ENCODE measurements at regions not wholly inside any gene's neighbourhood (a gene's known extent, or its start where the extent isn't known, plus 50 kb on each side); places are given as distances from the start of the nearest gene placed in this dataset.
A peak's percentile ranks its signal among the peaks of the same experiment; 100 is the strongest.

DNA sequence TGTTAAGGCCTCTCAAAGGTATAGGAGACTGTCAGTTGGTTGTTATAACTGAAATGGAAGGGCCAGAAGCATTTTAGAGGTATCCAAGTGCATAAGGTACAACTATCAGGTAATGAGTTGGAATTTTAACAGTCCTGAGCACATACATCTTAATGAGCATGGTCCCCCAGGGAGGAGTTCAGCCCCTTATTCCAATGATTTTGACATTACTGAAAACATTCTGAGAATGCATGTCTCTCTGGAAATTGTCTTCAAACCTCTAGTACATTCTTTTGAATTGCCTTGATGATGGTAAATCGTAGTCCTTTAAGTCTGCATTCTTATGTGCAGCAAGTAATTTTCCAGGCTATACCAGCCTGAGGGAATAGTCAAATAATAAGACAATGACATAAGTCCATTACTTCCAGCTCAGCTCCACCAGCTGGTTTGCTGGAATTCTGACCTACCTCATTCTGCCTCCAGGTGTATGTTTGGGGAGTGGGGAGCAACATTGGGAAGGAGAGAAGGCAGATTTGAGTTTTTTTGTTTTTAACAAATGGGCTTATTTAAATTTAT lies 239.2 kb downstream of the MSRB3 start:
- no peak for DNase-seq
- in situ Hi-C loops (cut with MboI; ENCODE audit: low pct_unique_long_range_greater_than_20kb, low sequenced_read_pairs): no loop called here

DNA sequence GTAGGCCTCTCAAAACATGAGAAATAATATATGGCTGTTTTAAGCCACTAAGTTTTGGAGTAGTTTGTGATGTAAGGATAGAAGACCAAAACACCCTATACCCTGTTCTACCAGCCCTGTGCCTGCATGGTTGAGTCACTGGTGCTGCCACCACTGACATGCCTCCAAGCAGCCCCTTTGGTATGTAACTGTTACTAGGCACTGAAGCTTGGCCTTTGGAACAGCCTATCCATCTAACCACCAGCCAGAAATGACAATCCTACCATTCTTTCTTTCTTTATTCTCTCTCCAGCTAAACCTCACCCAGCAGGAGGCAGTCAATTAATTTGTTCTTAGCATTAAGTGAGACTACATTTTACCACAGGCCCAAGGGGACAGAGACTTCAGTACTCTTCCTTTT lies 240.3 kb downstream of the MSRB3 start:
- in situ Hi-C loops (cut with MboI; ENCODE audit: low pct_unique_long_range_greater_than_20kb, low sequenced_read_pairs): no loop called here
- no peak for DNase-seq

DNA sequence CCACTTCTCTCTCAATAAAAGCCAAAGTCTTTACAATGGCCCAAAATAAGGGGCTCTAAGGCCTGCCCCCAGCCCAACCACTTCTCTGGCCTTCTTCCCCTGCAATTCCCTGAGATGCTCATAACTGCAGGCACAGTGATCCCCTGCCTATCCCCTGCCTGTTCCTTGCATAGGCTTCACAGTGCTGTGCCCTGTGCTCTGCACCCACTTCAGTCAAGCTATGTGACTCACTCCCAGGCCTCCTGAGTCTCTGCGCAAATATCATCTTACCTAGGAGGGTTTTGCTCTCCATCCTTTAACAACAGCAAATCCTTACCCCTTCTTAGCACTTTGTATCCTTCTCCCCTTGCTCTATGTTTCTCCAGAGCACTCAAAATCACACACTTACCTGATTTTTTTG lies 242.2 kb downstream of the MSRB3 start:
- in situ Hi-C loops (cut with MboI; ENCODE audit: low pct_unique_long_range_greater_than_20kb, low sequenced_read_pairs): no loop called here
- DNase-seq: no peak

DNA sequence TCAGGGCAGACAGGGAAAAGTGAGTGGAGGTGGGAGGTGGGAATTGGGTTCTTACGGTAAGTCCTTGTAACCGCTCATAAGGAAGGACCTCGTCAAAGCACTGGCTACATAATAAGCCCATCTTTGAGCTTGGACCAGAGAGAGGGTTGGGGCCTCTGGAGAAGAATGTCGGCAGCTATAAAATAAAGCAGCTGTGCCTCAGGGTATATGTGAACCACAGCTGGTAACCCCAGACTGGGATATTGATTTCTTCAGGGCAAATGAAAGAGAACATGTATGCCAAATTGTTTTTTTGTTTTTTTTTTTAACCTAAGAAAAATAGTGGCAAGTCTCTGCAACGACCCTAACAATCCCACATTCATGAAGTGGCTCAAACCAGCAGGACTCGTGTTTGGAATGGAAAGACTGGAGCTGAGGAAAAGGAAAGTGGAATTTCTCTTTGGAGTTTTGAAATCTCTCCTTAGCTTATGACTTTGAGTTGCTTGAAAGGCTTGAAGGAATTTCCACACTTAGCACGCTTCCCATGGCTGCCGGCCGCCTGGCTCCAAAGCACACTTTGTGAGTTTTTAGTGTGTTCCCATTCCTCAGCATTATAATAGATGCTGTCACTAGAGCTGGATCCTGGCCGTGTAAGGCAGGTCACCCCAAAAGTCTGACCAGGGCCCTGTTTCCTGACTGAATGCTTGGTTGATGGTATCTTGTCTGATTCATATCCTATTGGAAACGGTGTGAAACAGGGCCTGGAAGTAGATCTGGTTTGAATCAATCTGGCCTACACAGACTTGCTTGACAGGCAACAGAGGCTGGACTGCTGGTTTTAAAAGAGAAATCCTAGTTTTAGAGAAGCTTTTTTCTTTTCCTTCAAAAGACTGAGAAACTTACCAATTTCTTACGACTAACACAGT lies 244.7 kb downstream of the MSRB3 start:
- no peak for DNase-seq
- in situ Hi-C loops (cut with MboI; ENCODE audit: low pct_unique_long_range_greater_than_20kb, low sequenced_read_pairs): no loop called here

DNA sequence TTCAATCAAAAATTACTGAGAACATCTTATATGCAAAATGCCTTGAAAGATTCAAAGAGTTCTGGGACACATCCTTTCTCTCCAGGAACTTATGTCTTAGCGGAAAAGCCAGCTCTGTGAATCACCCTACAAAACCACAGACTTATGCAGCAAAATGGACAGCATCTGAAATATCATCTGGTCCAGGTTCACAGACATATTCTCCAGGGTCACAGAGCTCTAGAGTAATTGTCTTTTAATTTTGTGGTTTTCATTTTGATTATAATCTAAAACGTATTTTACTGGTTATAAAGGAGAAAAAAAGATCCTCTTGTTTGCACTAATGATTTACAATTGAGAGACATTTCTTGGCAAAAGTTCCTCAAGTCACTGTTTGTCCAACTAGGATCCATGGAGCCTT lies 246.2 kb downstream of the MSRB3 start:
- in situ Hi-C loops (cut with MboI; ENCODE audit: low pct_unique_long_range_greater_than_20kb, low sequenced_read_pairs): no loop called here
- no peak for DNase-seq

DNA sequence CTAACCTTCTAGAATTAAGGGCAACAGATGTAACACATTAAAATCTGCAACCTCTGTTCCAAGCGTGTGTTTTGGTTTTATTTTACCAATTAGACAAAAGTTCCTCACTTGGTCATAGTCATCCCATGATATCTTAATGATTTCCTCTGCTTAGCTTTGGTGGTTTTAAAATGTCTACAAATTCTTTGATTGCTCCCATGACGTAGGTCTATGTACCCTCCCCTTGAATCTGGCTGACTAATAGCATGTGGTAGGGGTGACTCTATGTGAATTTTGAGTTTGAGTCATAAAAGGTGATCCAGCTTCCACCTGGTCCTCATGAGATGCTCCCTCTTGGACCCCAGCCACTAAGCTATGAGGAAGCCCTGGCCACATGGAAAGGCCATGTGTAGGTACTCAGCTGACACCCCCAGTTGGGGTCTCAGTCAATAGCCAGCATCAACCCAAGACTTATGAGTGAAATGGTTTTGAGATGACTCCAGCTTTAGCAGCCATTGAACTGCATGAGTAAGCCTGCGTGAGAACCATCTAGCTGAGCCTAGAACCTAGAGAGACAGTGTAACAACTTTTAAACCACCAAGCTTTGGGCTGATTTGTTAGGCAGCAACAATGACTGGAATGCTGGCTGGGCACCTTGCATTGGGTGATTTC lies 247.1 kb downstream of the MSRB3 start:
- in situ Hi-C loops (cut with MboI; ENCODE audit: low pct_unique_long_range_greater_than_20kb, low sequenced_read_pairs): no loop called here
- DNase-seq: no peak

DNA sequence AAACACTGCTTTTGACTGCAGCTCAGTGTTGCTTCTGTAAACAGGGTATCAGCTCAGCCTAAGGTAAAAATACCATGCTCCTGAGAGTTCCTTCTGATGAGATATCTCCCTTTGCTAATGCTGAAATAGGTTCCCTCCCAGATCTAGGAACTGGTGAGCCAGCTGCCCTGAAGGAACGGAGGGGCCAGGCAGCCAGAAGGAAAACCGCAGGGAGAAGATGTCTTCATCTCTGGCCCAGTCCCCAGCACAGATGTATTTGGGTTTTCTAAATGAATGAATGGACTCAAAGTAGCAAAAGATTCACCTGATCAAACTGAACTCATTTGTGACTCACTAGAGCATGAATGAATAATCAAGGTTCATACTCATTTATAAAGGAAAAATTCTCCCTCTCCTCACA lies 247.8 kb downstream of the MSRB3 start:
- DNase-seq: no peak
- in situ Hi-C loops (cut with MboI; ENCODE audit: low pct_unique_long_range_greater_than_20kb, low sequenced_read_pairs): no loop called here

DNA sequence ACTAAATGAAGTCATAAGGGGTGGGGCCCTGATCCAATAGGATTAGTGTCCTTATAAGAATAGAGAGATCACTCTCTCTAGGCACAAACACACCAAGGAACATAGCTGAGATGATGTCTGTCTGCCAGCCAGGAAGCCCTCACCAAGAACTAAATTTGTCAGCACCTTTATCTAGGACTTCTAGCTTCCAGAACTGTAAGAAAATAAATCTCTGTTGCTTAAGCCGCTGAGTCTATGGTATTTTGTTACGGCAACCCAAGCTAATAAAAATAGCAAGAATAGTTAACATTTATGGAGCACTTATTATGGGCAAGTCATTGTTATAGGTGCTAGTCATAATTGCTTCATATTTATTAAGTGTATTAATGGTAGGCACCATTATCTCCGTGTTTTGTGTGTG lies 249.6 kb downstream of the MSRB3 start:
- DNase-seq: no peak
- in situ Hi-C loops (cut with MboI; ENCODE audit: low pct_unique_long_range_greater_than_20kb, low sequenced_read_pairs): no loop called here

DNA sequence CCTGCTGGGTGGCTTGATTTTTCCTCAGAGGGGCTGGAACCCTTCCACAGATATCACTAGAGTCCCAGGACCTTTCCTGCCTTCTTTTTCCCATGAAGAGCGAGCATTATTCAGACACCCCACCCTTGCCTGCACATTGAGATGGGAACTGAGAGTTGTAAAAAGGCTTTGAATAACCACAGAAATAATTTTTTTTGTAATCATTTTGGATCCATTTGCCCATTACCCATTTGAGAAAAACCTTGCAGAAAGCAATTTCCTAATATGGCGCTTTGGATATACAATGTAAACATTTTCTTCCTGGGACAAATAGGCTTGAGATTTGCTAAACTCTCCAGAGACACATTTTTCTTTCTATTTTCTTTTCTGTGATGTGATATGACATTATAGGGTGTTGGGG lies 250.6 kb downstream of the MSRB3 start:
- no peak for DNase-seq
- in situ Hi-C loops (cut with MboI; ENCODE audit: low pct_unique_long_range_greater_than_20kb, low sequenced_read_pairs): no loop called here

DNA sequence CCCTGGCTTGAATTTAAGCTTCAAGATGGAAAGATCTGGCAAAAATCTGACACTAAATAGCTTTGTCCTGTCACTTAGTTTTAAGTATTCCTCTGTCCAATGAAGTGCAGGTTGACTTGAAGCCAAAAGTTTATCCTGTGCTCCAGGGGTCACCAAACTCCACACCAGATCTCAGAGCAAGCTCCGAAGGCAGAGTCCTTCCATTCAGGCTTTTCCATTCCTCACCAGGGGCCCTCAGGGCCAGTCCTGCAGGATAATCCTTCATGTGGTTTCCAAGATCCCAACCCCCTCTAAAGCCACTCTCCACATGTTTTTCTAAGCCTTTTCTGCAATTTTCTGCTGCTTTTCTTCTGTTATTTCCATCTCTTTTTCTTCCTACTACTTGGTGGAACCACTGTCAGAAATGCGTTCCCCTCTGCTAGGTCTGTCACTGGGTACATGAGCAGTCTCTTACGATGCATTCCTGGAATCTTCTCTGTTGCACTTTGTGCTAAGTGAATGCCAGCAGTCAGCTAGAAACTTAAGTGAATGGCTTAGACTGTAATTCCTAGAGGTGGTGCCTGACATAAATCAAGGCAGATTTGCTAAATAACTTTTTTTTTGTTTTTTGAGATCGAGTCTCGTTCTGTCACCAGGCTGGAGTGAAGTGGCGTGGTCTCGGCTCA lies 251.4 kb downstream of the MSRB3 start:
- no peak for DNase-seq
- in situ Hi-C loops (cut with MboI; ENCODE audit: low pct_unique_long_range_greater_than_20kb, low sequenced_read_pairs): no loop called here

DNA sequence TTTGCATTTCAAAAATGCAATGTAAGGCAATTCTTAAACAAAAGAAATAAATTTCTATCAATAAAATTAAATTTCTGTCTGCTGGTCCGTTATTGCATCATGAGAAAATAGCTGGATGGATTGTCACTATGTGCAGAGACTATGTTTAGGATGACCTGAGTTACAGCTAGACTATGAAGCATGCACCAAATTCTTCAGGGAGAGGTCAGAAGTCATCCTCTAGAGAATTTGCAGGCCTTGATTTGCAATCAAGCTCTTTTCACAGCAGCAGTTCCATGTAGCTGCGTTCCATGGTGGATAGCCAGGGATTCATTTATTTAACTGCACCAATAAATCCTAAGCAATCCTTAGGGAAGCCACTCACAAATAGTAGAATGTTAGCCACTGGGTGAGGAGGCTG lies 253.7 kb downstream of the MSRB3 start:
- in situ Hi-C loops (cut with MboI; ENCODE audit: low pct_unique_long_range_greater_than_20kb, low sequenced_read_pairs): no loop called here

DNA sequence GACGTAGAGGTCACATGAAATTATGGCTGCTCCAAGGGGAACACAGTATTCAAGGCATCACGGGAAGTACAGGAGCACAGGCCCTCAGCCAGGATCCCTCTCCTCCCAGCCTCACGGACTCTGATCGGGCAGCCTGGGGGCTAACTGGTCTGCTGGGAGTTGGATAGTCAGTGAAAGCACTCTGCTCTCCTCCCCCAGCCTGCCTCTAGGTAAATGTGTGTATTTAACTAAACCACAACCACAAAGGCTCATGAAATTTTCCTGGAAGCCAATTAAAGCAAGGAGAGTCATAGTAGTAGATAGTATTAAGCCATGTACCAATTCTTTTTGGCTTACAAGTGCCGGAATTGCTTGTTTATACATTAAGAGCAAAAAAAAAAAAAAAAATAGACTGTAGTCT lies 254.3 kb downstream of the MSRB3 start:
- DNase-seq: peak; percentile 66
- in situ Hi-C loops (cut with MboI; ENCODE audit: low pct_unique_long_range_greater_than_20kb, low sequenced_read_pairs): no loop called here

More for the DNA sequence above, 253.7 kb downstream of the MSRB3 start:
- no peak for DNase-seq

DNA sequence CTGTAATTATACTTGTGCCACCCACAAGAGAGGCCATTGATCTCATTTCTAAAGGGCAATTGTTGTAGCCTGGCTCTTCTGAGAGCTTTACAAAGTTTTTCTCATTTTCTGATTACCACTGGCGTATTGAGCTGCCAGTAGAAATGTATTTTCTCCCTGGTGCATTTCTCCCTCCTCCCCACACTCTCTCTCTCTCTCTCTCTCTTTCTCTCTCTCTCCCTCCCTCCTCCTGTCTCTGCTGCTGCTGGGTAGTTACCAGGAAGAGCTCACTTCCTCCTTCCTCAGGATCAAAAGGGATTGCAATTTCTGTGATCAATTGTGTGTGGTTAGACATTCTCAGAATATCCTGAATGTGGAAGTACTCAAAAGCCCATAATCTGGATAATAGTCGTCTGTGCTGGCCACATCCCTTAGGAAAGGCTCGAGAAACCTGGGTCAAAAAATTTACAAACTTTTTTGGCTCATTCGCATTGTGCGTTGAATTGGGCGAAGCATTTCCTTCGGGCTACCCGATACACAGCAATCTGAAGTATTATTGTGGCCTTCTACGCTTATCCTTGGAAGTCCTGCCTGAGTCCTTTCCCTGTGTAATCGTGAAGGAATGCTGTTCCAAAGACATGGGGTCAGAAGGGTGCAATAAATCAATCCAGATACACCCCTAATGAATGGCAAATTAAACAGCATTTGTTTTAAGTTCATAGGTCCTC lies 254.8 kb downstream of the MSRB3 start:
- in situ Hi-C loops (cut with MboI; ENCODE audit: low pct_unique_long_range_greater_than_20kb, low sequenced_read_pairs): no loop called here
- peak; percentile 54 for DNase-seq

DNA sequence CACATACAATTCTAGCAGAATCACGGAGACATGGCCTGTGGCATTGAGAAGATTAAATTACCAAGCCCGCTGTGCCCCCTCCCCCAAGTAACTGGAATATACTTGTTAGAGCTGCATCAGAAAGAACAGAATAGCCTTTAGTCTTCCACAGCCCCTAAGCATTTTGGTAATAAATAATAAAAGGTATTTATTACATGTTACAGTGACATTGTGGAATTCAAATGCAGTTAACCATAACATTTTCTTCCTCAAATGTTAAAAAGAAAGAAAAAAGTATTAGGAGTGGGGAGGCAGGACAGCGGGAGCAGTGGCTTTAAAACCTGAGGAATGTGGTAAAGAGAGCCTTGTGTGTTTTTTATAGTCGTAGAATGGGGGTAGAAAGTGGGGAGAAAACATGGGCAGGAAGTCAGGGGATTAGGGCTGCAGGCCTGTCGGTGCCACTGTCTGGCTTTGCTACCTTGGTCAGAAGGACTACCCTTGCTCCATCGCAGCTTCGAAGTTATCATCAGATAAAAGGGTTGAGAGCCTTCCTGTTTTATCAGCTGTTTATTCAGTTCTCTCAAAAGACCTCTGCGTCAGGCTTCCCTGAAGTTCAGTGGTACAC lies 255.9 kb downstream of the MSRB3 start:
- DNase-seq: peak; percentile 14
- in situ Hi-C loops (cut with MboI; ENCODE audit: low pct_unique_long_range_greater_than_20kb, low sequenced_read_pairs): no loop called here

DNA sequence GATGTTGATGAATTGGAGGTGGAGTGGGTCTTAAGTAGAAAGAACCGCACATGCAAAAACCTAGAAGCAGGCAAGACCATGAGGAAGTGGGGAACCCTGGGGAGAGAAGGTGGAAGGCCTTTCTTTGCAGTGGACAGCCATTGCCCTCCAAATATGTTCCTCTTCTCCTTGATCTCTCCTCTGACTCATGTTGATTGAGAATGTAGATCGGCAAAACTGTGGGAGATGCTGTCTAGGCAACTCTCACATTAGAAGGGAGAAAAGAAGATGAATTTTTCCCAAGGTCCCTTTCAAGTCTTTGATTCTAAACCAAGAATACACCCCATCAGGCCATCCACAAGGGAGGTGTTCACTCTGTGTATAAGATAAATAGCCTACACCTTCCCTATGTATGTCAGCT lies 257.5 kb downstream of the MSRB3 start:
- no peak for DNase-seq
- in situ Hi-C loops (cut with MboI; ENCODE audit: low pct_unique_long_range_greater_than_20kb, low sequenced_read_pairs): no loop called here

DNA sequence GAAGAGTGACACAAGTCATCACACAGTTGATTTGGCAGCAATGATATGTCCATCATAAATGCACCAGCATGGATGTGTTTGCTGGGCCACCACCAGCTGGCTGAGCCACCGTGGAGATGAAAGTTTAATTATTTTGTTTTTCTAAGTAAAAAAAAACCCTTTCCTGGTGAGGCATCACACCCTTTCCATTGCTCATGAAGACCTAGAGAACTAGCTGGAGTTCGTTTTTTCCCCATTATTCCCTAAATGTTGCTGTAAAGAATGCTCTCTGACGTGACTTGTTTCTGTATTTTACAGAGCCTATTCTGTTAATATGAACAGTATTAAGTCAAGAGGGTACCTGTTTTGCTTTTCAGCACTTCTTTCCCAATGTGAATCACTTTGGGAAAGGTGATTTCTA lies 257.9 kb downstream of the MSRB3 start:
- in situ Hi-C loops (cut with MboI; ENCODE audit: low pct_unique_long_range_greater_than_20kb, low sequenced_read_pairs): no loop called here

DNA sequence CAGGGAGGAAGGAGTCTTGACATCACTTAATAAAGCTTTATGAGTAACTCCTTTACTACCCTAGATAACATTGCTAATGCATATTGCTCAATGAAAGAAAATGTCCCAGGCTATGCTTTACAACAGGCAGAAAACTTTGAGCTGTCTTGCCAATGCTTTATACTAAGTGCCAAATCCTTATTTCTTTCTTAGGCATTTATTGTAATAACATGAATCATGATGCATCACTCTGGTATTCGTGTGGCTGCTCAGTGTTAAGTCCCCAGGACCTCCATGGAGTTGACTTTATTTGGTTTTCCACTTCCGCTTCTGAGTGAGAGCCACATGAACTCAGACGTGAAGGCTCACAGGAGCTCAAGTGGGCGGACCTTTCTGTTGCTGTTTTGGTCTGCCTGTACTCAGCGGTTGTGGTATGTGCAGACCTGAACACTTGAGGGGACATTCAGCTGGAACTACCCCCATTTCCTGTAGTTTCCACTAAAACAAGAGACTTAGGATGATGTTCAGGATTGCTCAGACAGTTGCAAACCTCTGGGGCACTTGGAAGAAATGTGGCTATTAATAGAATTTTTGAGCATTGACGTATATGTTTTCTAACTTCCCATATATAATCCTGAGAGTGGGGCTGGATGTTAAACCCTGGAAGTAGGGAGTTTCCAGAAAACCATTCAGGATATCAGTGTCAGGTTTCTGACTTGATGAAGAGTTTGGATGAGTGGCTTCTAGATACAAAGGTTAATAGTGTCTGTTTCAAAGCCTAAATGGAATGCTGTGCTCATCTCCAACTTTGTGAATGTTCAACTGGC lies 258.6 kb downstream of the MSRB3 start:
- no peak for DNase-seq
- in situ Hi-C loops (cut with MboI; ENCODE audit: low pct_unique_long_range_greater_than_20kb, low sequenced_read_pairs): no loop called here

More for the DNA sequence above, 257.9 kb downstream of the MSRB3 start:
- DNase-seq: no peak

DNA sequence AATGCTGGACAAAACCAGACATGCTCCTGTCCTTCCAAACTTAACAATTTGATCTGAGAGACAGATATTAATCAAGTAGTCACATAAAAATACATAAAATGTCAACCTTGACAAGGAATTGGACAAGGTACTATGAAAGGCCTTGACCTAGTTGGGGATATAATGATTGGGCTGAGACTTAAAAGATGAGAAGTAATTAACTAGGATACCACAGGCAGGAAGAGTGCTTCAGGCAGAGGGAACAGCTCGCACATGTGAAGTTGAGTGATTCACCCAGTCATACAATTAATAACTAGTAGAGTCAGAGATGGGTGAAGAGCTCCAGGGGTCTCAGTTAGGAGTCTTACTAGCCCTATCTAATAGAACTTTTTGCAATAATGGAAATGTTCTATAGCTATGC lies 259.5 kb downstream of the MSRB3 start:
- in situ Hi-C loops (cut with MboI; ENCODE audit: low pct_unique_long_range_greater_than_20kb, low sequenced_read_pairs): no loop called here
- DNase-seq: no peak

Measured in KBM-7 (cell line).